K562 (cell line): ENCODE measurements at regions not wholly inside any gene's neighbourhood (a gene's known extent, or its start where the extent isn't known, plus 50 kb on each side); places are given as distances from the start of the nearest gene placed in this dataset.

Experiments used
- ATAC-seq: fragments of 200-7000 bp; cut with Tn5 transposase; 3 replicates; pipeline ENCODE4 v1.9.1; 2020; ENCODE audit warnings: moderate library complexity
- BruUV-seq: library from RNA; stranded (reverse); fragments of 400-500 nt; replicated peaks from 2 replicates; lab custom pipeline; 2021; lab: Mats Ljungman, UMichigan
- CTCF ChIA-PET: fragments of 300-600 bp; formaldehyde crosslinking; extraction: SDS; loops from one replicate; lab custom pipeline; 2021; ENCODE audit warnings: low intra/inter-chr PET ratio; lab: Yijun Ruan, JAX
- POLR2A ChIA-PET: fragments of 300-600, 350-650 bp; sonication (Branson Sonifier 250); formaldehyde crosslinking; extraction: SDS; loops from one replicate; lab custom pipeline; 2021; ENCODE audit warnings: antibody characterized with exemption, inconsistent platforms; lab: Yijun Ruan, JAX
- DNase-seq, 4 experiments: peaks; one replicate each; pipeline versions ENCODE4 v3.0.0 to v3.0.0-alpha.2; 2011 to 2018; ENCODE audit warnings: low spot score in 3 of 4, mixed read lengths in 3 of 4; ENCODE audit errors: extremely low read depth in 1 of 4
- FAIRE-seq: peaks from 2 replicates; lab custom pipeline; 2011; peaks lifted over from hg19 to GRCh38; lab: Jason Lieb, UNC
- H2AFZ ChIP-seq: 2 replicates; pipeline ENCODE4 v1.6.0; 2011; ENCODE audit warnings: low read depth, low read length, control low read depth, inconsistent platforms
- H3K27ac ChIP-seq: fragments of 200-600 bp; 3 replicates; pipeline ENCODE4 v1.8.0; 2011; ENCODE audit warnings: low read depth, mild to moderate bottlenecking, control low read depth, inconsistent platforms, low read length, moderate library complexity, mixed read lengths; ENCODE audit errors: extremely low read depth
- H3K27me3 ChIP-seq, 2 experiments: fragments of 300-600 bp in 1 of 2; 2 replicates in 1 of 2; 3 replicates in 1 of 2; pipeline versions ENCODE4 v1.6.0 to v1.8.0; 2011; ENCODE audit warnings: inconsistent platforms in 2 of 2, low read length in 2 of 2, mild to moderate bottlenecking in 1 of 2, mixed read lengths in 1 of 2, moderate library complexity in 1 of 2; ENCODE audit not compliant: control insufficient read depth in 2 of 2, insufficient read depth in 2 of 2
- H3K36me3 ChIP-seq: fragments of 300-600 bp; 3 replicates; pipeline ENCODE4 v1.8.0; 2011; ENCODE audit warnings: mild to moderate bottlenecking, low read length, inconsistent platforms; ENCODE audit not compliant: control insufficient read depth, insufficient read depth
- H3K4me1 ChIP-seq, 2 experiments: fragments of 200-600 bp in 1 of 2; replicated peaks in 1 of 2; 2 replicates in 1 of 2; 3 replicates in 1 of 2; pipeline versions ENCODE4 v1.5.1 to v1.8.0; 2011; ENCODE audit warnings: inconsistent platforms in 2 of 2, low read length in 2 of 2, mild to moderate bottlenecking in 1 of 2, mixed read lengths in 1 of 2, moderate library complexity in 1 of 2; ENCODE audit not compliant: control insufficient read depth in 2 of 2, insufficient read depth in 2 of 2
- H3K4me2 ChIP-seq: 2 replicates; pipeline ENCODE4 v1.6.1; 2011; ENCODE audit warnings: low read length, control low read depth, inconsistent platforms, mixed read lengths; ENCODE audit not compliant: insufficient read depth
- H3K4me3 ChIP-seq: fragments of 200-600 bp; sonication (generic), shearing (Covaris generic); 2 replicates; pipeline ENCODE4 v1.5.1; 2016; ENCODE audit warnings: control low read depth, inconsistent platforms
- H3K79me2 ChIP-seq: fragments of 200-600 bp; 3 replicates; pipeline ENCODE4 v1.8.0; 2011; ENCODE audit warnings: low read length, inconsistent platforms; ENCODE audit not compliant: control insufficient read depth, insufficient read depth
- H3K9ac ChIP-seq, 2 experiments: 2 replicates each; pipeline versions ENCODE4 v1.6.0 to v1.6.1; 2011; ENCODE audit warnings: low read depth in 2 of 2, low read length in 2 of 2, control low read depth in 1 of 2, inconsistent platforms in 1 of 2, mild to moderate bottlenecking in 1 of 2, mixed read lengths in 1 of 2; ENCODE audit not compliant: insufficient read depth in 1 of 2
- H3K9me1 ChIP-seq: one replicate; pipeline ENCODE4 v1.6.0; 2011; ENCODE audit warnings: inconsistent platforms, mild to moderate bottlenecking, low read length, moderate library complexity; ENCODE audit not compliant: control insufficient read depth, insufficient read depth
- H3K9me3 ChIP-seq: replicated peaks from 2 replicates; pipeline ENCODE4 v1.5.1; 2011; ENCODE audit warnings: low read depth, low read length, inconsistent platforms; ENCODE audit not compliant: control insufficient read depth, insufficient read depth
- H4K20me1 ChIP-seq: replicated peaks from 2 replicates; pipeline ENCODE4 v1.6.1; 2011; ENCODE audit warnings: low read length, inconsistent platforms, mixed read lengths; ENCODE audit not compliant: control insufficient read depth, insufficient read depth
- ETV6 ChIP-seq, 3 experiments: fragments of 150-350 bp in 1 of 3; sonication (generic) in 1 of 3; formaldehyde crosslinking in 1 of 3; IDR thresholded peaks; 2 replicates each; pipeline versions ENCODE4 v1.6.1 to v1.8.0; 2014 to 2022; ENCODE audit warnings: borderline replicate concordance in 2 of 3, low read depth in 2 of 3, antibody characterized with exemption in 1 of 3, low read length in 1 of 3, mild to moderate bottlenecking in 1 of 3, missing genetic modification reagents in 1 of 3
- MTF1 ChIP-seq: fragments of 250-450 bp; sonication (Bioruptor Pico); IDR thresholded peaks from 2 replicates; pipeline ENCODE4 v1.9.0; 2021; ENCODE audit warnings: moderate library complexity, mild to moderate bottlenecking, inconsistent platforms, borderline replicate concordance
- RFX1 ChIP-seq: fragments of 450-650 bp; IDR thresholded peaks from 2 replicates; pipeline ENCODE4 v1.6.1; 2016; ENCODE audit warnings: mild to moderate bottlenecking, moderate library complexity
- ZNF766 ChIP-seq: fragments of 200-800 bp; sonication (Bioruptor generic); conservative IDR thresholded peaks from 2 replicates; pipeline ENCODE4 v1.6.1; 2016; ENCODE audit warnings: missing genetic modification characterization, missing compliant biosample characterization
- WGBS: fragments of 100-300 bp; shearing (Covaris generic); methylation state at CpG from one replicate; pipeline ENCODE4 v1.1.6; 2016; ENCODE audit warnings: low coverage, mixed read lengths; ENCODE audit not compliant: insufficient coverage; ENCODE audit errors: missing lambda C conversion rate; 5-methylcytosine and 5-hydroxymethylcytosine counted together
- in situ Hi-C: fragments of 300-500 bp; cut with MboI; formaldehyde crosslinking; loops from 4 replicates; pipeline ENCODE4 v1.15.0; 2018; ENCODE audit warnings: inconsistent platforms, mixed read lengths
- intact Hi-C: fragments of 100-400 bp; cut with micrococcal nuclease; formaldehyde crosslinking; loops from 2 replicates; pipeline ENCODE4 v1.14.2; 2022
- TF ChIP-seq, protein P1 (sequence below): fragments of 450-650 bp; formaldehyde crosslinking; IDR thresholded peaks from 2 replicates; pipeline ENCODE4 v1.4.0; 2022; ENCODE audit warnings: missing genetic modification characterization
- TF ChIP-seq, protein P2 (sequence below): sonication (generic); IDR thresholded peaks from 2 replicates; pipeline ENCODE4 v1.6.1; 2016
- TF ChIP-seq, protein P3 (sequence below): fragments of 200-600 bp; sonication (generic); IDR thresholded peaks from one replicate; pipeline ENCODE4 v1.6.1; 2012; ENCODE audit warnings: mild to moderate bottlenecking, low read depth, low read length, inconsistent platforms

DNA sequence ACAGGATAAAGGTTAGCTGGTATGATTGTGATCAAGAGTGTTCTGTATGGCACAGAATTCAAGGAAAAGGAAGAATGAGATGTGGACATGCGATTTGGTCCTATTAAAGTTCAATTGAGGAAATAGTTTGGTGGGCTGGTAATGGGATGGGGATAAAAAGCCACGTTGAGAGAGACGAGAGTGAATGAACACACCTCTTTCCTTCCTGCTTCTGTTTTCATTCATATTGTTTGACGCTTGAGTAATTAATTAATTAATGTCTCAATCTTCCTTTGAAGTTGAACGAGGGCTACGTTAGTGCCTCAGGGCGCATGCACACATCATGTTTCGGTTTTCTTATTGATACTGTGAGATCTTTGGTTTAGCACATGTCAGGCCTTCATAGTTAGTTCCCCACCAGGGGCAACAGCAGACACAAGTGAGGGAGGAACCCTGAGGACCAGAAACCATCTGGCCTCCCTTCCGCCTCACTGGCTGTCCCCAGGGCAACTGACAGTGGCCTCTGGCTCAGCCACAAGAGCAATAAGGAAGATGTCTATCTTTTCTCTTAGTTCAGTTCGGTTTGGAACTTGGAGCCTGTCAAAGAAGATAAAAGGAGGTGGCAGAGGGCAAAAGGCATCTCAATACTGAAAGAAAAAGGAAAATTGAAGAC is 116.0 kb downstream of the LIPG start:
- FAIRE-seq (no peak), ATAC-seq (peak; percentile 45; the same call in 2 of the 3 replicates), DNase-seq (peak in 1 of 4 experiments; percentile 23)
- POLR2A ChIA-PET, result interaction anchor here (0.5 kb wide), 1 partner anchor 1191 kb away, joined by 3 read pairs; no protein-coding TSS in a partner anchor
- no TSS peak for BruUV-seq
- peaks cover 0 to 11% of the 10 kb centered on the region in 2 experiments; a peak in 3 of 5 replicates for H3K27me3 ChIP-seq
- H3K4me3 ChIP-seq, result no peak overlapping the region
- H3K9me3 ChIP-seq, result no peaks in the 10 kb centered on the region
- 5% methylated on average over 9 of the region's 10 CpGs for WGBS
- intact Hi-C loops (no loop called here), in situ Hi-C loops (no loop called here)
- no peak overlapping the region for H3K27ac ChIP-seq
- no peaks in the 10 kb centered on the region for H3K36me3 ChIP-seq
- H3K9me1 ChIP-seq, result no peaks in the 10 kb centered on the region
- no peak overlapping the region for H3K9ac ChIP-seq
- H2AFZ ChIP-seq, result 0 out of 2 replicates have a peak overlapping the region, but pooled peaks have one; percentile 20
- no peaks in the 10 kb centered on the region for H3K79me2 ChIP-seq
- H4K20me1 ChIP-seq, result no peaks in the 10 kb centered on the region
- CTCF ChIA-PET, result no interaction called here
- no peaks in the 10 kb centered on the region; a peak in 1 of 5 replicates for H3K4me1 ChIP-seq
- H3K4me2 ChIP-seq, result no peak overlapping the region
- TF ChIP-seq, protein P1, sequence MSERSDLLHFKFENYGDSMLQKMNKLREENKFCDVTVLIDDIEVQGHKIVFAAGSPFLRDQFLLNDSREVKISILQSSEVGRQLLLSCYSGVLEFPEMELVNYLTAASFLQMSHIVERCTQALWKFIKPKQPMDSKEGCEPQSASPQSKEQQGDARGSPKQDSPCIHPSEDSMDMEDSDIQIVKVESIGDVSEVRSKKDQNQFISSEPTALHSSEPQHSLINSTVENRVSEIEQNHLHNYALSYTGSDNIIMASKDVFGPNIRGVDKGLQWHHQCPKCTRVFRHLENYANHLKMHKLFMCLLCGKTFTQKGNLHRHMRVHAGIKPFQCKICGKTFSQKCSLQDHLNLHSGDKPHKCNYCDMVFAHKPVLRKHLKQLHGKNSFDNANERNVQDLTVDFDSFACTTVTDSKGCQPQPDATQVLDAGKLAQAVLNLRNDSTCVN (CRISPR knock-in tag), result no peak
- no peak for TF ChIP-seq MTF1 (CRISPR knock-in tag)
- peak; percentile 55 for TF ChIP-seq RFX1
- TF ChIP-seq, protein P2, sequence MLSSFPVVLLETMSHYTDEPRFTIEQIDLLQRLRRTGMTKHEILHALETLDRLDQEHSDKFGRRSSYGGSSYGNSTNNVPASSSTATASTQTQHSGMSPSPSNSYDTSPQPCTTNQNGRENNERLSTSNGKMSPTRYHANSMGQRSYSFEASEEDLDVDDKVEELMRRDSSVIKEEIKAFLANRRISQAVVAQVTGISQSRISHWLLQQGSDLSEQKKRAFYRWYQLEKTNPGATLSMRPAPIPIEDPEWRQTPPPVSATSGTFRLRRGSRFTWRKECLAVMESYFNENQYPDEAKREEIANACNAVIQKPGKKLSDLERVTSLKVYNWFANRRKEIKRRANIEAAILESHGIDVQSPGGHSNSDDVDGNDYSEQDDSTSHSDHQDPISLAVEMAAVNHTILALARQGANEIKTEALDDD, result no peak
- TF ChIP-seq, protein P3, sequence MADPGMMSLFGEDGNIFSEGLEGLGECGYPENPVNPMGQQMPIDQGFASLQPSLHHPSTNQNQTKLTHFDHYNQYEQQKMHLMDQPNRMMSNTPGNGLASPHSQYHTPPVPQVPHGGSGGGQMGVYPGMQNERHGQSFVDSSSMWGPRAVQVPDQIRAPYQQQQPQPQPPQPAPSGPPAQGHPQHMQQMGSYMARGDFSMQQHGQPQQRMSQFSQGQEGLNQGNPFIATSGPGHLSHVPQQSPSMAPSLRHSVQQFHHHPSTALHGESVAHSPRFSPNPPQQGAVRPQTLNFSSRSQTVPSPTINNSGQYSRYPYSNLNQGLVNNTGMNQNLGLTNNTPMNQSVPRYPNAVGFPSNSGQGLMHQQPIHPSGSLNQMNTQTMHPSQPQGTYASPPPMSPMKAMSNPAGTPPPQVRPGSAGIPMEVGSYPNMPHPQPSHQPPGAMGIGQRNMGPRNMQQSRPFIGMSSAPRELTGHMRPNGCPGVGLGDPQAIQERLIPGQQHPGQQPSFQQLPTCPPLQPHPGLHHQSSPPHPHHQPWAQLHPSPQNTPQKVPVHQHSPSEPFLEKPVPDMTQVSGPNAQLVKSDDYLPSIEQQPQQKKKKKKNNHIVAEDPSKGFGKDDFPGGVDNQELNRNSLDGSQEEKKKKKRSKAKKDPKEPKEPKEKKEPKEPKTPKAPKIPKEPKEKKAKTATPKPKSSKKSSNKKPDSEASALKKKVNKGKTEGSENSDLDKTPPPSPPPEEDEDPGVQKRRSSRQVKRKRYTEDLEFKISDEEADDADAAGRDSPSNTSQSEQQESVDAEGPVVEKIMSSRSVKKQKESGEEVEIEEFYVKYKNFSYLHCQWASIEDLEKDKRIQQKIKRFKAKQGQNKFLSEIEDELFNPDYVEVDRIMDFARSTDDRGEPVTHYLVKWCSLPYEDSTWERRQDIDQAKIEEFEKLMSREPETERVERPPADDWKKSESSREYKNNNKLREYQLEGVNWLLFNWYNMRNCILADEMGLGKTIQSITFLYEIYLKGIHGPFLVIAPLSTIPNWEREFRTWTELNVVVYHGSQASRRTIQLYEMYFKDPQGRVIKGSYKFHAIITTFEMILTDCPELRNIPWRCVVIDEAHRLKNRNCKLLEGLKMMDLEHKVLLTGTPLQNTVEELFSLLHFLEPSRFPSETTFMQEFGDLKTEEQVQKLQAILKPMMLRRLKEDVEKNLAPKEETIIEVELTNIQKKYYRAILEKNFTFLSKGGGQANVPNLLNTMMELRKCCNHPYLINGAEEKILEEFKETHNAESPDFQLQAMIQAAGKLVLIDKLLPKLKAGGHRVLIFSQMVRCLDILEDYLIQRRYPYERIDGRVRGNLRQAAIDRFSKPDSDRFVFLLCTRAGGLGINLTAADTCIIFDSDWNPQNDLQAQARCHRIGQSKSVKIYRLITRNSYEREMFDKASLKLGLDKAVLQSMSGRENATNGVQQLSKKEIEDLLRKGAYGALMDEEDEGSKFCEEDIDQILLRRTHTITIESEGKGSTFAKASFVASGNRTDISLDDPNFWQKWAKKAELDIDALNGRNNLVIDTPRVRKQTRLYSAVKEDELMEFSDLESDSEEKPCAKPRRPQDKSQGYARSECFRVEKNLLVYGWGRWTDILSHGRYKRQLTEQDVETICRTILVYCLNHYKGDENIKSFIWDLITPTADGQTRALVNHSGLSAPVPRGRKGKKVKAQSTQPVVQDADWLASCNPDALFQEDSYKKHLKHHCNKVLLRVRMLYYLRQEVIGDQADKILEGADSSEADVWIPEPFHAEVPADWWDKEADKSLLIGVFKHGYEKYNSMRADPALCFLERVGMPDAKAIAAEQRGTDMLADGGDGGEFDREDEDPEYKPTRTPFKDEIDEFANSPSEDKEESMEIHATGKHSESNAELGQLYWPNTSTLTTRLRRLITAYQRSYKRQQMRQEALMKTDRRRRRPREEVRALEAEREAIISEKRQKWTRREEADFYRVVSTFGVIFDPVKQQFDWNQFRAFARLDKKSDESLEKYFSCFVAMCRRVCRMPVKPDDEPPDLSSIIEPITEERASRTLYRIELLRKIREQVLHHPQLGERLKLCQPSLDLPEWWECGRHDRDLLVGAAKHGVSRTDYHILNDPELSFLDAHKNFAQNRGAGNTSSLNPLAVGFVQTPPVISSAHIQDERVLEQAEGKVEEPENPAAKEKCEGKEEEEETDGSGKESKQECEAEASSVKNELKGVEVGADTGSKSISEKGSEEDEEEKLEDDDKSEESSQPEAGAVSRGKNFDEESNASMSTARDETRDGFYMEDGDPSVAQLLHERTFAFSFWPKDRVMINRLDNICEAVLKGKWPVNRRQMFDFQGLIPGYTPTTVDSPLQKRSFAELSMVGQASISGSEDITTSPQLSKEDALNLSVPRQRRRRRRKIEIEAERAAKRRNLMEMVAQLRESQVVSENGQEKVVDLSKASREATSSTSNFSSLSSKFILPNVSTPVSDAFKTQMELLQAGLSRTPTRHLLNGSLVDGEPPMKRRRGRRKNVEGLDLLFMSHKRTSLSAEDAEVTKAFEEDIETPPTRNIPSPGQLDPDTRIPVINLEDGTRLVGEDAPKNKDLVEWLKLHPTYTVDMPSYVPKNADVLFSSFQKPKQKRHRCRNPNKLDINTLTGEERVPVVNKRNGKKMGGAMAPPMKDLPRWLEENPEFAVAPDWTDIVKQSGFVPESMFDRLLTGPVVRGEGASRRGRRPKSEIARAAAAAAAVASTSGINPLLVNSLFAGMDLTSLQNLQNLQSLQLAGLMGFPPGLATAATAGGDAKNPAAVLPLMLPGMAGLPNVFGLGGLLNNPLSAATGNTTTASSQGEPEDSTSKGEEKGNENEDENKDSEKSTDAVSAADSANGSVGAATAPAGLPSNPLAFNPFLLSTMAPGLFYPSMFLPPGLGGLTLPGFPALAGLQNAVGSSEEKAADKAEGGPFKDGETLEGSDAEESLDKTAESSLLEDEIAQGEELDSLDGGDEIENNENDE, result no peak
- TF ChIP-seq ZNF766 (CRISPR knock-in tag), result no peak
- TF ChIP-seq ETV6 (IDR thresholded peaks at IDR 0.05; ENCODE audit: borderline replicate concordance in 1 of 2, low read depth in 2 of 2, low read length in 1 of 2), result no peak
- TF ChIP-seq ETV6 (CRISPR knock-in tag; IDR thresholded peaks at IDR 0.05; ENCODE audit: borderline replicate concordance), result no peak
